ENCODE measurements at regions not wholly inside any gene's neighbourhood (a gene's known extent, or its start where the extent isn't known, plus 50 kb on each side); places are given as distances from the start of the nearest gene placed in this dataset.

GRCh38 chr12:74644681-74645080 is 107.0 kb downstream of the ATXN7L3B start:
- Histone ChIP-seq H3K4me1 (ENCODE audit: insufficient read depth, low read length) (no peaks in the 10 kb centered on the region), H3K4me2 (ENCODE audit: low read depth, low read length) (no peak overlapping the region), H3K27me3 (ENCODE audit: control insufficient read depth in 1 of 2, insufficient read depth in 2 of 2, low read length in 2 of 2) (no peaks in the 10 kb centered on the region), H3K9me3 (ENCODE audit: low read length) (no peaks in the 10 kb centered on the region), H3K9ac (ENCODE audit: insufficient read depth, low read depth, low read length) (no peak overlapping the region), H4K20me1 (ENCODE audit: insufficient read depth, low read length) (no peaks in the 10 kb centered on the region), H3K4me3 (replicated peaks in 1 of 3; ENCODE audit: insufficient read depth in 1 of 3, low read depth in 2 of 3, low read length in 3 of 3) (no peak overlapping the region), H3K27ac (ENCODE audit: extremely low read length, insufficient read depth, low read length) (no peak overlapping the region), H3K36me3 (replicated peaks in 1 of 2; ENCODE audit: control insufficient read depth in 1 of 2, insufficient read depth in 2 of 2, low read length in 2 of 2) (no peaks in the 10 kb centered on the region), H3K79me2 (ENCODE audit: insufficient read depth, low read length) (no peaks in the 10 kb centered on the region), H2AFZ (ENCODE audit: low read length) (no peak overlapping the region)
- ATAC-seq (no peak), DNase-seq (ENCODE audit: low spot score) (no peak), FAIRE-seq (no peak)
- intact Hi-C loops (cut with micrococcal nuclease; ENCODE audit: unreplicated experiment) (no loop called here), in situ Hi-C loops (cut with HindIII; ENCODE audit: extremely low pct_ligation_motif_present, low pct_unique_long_range_greater_than_20kb) (no loop called here)
- TF ChIP-seq, protein P1, sequence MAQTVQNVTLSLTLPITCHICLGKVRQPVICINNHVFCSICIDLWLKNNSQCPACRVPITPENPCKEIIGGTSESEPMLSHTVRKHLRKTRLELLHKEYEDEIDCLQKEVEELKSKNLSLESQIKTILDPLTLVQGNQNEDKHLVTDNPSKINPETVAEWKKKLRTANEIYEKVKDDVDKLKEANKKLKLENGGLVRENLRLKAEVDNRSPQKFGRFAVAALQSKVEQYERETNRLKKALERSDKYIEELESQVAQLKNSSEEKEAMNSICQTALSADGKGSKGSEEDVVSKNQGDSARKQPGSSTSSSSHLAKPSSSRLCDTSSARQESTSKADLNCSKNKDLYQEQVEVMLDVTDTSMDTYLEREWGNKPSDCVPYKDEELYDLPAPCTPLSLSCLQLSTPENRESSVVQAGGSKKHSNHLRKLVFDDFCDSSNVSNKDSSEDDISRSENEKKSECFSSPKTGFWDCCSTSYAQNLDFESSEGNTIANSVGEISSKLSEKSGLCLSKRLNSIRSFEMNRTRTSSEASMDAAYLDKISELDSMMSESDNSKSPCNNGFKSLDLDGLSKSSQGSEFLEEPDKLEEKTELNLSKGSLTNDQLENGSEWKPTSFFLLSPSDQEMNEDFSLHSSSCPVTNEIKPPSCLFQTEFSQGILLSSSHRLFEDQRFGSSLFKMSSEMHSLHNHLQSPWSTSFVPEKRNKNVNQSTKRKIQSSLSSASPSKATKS (CRISPR knock-in tag; IDR thresholded peaks at IDR 0.05) = no peak
- no peak for TF ChIP-seq JARID2 (CRISPR knock-in tag; IDR thresholded peaks at IDR 0.05; ENCODE audit: insufficient replicate concordance)
- no TSS peak for BruUV-seq (replicated peaks)
- CTCF ChIA-PET (ENCODE audit: low intra/inter-chr PET ratio, low total read pairs) = no interaction called here
- POLR2A ChIA-PET = no interaction called here
- WGBS (ENCODE audit: low lambda C conversion rate) = 3% methylated on average over 1 of the region's 1 CpG

DNA sequence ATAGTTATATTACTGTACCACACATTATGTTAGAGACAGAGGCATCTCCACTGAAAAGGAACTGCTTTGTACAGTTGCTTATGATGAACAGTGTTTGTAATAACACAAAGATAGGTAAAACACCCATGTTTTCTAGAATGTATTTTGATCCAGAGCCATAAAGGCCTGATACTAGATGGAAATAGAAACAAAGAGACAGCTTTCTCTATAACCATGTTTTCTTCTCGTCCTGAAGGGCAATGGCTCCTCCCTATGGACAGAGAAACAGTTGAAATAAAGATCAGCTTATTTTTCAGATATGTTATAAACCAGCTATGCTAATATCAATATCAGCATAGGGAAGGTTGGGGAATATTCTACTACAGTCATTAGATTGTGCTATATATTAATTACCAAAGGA is 109.2 kb downstream of the ATXN7L3B start:
- DNase-seq (ENCODE audit: low spot score) = no peak
- H3K4me2 ChIP-seq (ENCODE audit: low read depth, low read length) = no peak overlapping the region
- ATAC-seq = no peak
- no peaks in the 10 kb centered on the region for H3K79me2 ChIP-seq (ENCODE audit: insufficient read depth, low read length)
- no peaks in the 10 kb centered on the region for H3K36me3 ChIP-seq (replicated peaks in 1 of 2; ENCODE audit: control insufficient read depth in 1 of 2, insufficient read depth in 2 of 2, low read length in 2 of 2)
- no peak overlapping the region for H3K9ac ChIP-seq (ENCODE audit: insufficient read depth, low read depth, low read length)
- no peaks in the 10 kb centered on the region for H4K20me1 ChIP-seq (ENCODE audit: insufficient read depth, low read length)
- no peaks in the 10 kb centered on the region for H3K4me1 ChIP-seq (ENCODE audit: insufficient read depth, low read length)
- in situ Hi-C loops (cut with HindIII; ENCODE audit: extremely low pct_ligation_motif_present, low pct_unique_long_range_greater_than_20kb) = no loop called here
- WGBS (ENCODE audit: low lambda C conversion rate) = 4% methylated on average over 1 of the region's 1 CpG
- H3K4me3 ChIP-seq (replicated peaks in 1 of 3; ENCODE audit: insufficient read depth in 1 of 3, low read depth in 2 of 3, low read length in 3 of 3) = no peak overlapping the region
- BruUV-seq (replicated peaks) = no TSS peak
- H3K27me3 ChIP-seq (ENCODE audit: control insufficient read depth in 1 of 2, insufficient read depth in 2 of 2, low read length in 2 of 2) = no peaks in the 10 kb centered on the region
- no peak overlapping the region for H2AFZ ChIP-seq (ENCODE audit: low read length)
- no peak for FAIRE-seq
- TF ChIP-seq CTCF (CRISPR knock-in tag; IDR thresholded peaks at IDR 0.05) (0 out of 2 replicates have a peak, but pooled peaks have one; percentile 16), ZNF567 (CRISPR knock-in tag; IDR thresholded peaks at IDR 0.05; ENCODE audit: borderline replicate concordance) (no peak), STAG1 (CRISPR knock-in tag; IDR thresholded peaks at IDR 0.05) (peak; percentile 42)
- POLR2A ChIA-PET = no interaction called here
- CTCF ChIA-PET (ENCODE audit: low intra/inter-chr PET ratio, low total read pairs) = no interaction called here
- intact Hi-C loops (cut with micrococcal nuclease; ENCODE audit: unreplicated experiment) = no loop called here
- H3K9me3 ChIP-seq (ENCODE audit: low read length) = no peaks in the 10 kb centered on the region
- H3K27ac ChIP-seq (ENCODE audit: extremely low read length, insufficient read depth, low read length) = no peak overlapping the region

All from HepG2 (cell line).